KBM-7 (cell line): ENCODE measurements at regions not wholly inside any gene's neighbourhood (a gene's known extent, or its start where the extent isn't known, plus 50 kb on each side); places are given as distances from the start of the nearest gene placed in this dataset.

ENCODE experiments used
- DNase-seq: peaks from one replicate; pipeline ENCODE4 v3.0.0-alpha.2; 2015
- in situ Hi-C: fragments of 300-500 bp; cut with MboI; formaldehyde crosslinking; loops from 2 replicates; pipeline ENCODE4 v1.14.3; 2020; ENCODE audit warnings: low sequenced_read_pairs, low pct_unique_long_range_greater_than_20kb, mixed read lengths

DNA sequence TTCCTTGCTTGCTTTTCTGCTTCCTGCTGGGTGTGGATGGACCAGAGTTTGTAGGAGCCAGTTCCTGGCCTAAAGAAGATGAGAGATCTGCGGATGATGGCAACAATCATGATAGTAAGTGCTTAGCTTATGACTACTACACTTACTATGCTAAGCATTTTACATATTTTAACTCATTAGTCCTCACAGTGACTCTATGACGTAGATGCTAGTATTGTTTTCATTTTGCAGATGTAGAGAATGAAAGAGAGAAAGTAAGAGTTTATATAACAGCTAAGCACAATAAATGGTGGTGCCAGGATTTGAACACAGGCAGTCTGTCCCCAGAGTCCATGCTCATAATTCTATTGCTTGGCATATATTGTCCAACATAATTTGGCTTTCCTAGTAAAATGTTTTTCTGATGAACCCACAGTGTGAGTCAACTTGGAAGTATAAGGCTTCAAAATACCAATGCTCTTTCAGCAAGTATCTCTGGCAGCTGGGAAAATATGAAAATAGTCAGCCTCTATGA, 363.2 kb upstream of the DDHD1 start:
- in situ Hi-C loops, result no loop called here
- DNase-seq, result no peak

DNA sequence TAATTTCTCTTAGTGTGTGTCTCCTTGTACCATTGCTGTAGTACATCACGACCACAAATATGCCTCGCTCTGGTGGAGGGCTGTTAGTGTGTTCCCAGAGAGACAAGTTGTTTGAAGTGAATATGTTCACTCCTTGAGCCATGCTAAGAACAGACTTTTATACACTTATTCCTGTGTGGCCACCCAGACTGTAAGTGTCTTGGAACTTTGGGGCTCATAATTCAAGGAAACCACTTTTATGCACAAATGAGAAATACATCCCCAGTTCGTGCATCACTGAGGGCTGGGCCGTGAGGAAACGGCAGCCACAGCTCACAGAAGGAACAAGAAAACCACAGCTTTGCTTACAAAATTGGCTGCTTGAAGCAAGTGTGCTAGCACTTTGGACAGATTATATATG, 362.2 kb upstream of the DDHD1 start:
- in situ Hi-C loops, result no loop called here
- no peak for DNase-seq

DNA sequence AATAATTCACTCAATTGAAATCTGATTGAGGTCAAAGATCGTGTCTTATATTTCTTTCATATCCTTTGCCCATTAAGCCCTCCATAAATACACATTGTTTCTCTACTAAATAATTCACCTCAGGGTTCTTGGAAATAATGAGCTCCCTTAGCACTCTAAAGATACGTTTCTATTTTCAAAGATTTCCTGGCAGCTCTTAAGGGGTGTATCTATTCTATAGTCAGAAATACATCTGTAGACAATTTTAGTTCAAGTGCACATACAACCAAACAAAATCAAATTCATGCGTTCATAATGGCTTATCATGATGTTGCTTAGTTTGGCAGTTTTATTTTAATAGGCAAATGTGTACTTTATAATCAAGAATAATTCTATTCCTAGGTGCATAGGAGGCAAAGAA, 361.1 kb upstream of the DDHD1 start:
- in situ Hi-C loops, result no loop called here
- DNase-seq, result no peak

DNA sequence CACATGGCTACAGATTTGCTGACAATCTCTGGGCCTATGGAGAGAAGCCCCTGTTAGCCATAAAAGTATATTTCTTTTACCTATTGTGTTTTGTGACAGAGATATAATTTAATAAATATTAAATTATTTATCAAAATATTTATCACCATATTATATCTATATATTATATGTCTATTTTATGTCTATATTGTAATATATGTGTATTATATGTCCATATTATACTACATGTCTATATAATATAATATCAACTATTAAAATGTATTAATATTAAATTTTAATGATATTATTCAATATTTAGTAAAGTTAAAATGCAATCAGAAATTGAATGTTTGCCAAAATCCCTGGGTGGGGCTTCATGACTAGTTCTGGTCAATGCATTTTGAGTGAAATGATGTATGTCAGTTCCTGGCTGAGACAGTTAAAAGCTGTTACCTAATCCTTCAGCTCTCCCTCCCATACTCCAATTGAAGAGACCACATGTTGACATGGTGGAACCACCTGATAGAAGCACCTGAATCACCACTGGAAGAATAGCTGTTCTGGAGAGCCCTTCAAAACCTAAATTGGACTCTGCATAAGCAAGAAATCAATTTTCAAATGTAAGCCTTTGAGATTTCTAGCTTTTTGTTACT, 357.3 kb upstream of the DDHD1 start:
- no peak for DNase-seq
- in situ Hi-C loops, result no loop called here

DNA sequence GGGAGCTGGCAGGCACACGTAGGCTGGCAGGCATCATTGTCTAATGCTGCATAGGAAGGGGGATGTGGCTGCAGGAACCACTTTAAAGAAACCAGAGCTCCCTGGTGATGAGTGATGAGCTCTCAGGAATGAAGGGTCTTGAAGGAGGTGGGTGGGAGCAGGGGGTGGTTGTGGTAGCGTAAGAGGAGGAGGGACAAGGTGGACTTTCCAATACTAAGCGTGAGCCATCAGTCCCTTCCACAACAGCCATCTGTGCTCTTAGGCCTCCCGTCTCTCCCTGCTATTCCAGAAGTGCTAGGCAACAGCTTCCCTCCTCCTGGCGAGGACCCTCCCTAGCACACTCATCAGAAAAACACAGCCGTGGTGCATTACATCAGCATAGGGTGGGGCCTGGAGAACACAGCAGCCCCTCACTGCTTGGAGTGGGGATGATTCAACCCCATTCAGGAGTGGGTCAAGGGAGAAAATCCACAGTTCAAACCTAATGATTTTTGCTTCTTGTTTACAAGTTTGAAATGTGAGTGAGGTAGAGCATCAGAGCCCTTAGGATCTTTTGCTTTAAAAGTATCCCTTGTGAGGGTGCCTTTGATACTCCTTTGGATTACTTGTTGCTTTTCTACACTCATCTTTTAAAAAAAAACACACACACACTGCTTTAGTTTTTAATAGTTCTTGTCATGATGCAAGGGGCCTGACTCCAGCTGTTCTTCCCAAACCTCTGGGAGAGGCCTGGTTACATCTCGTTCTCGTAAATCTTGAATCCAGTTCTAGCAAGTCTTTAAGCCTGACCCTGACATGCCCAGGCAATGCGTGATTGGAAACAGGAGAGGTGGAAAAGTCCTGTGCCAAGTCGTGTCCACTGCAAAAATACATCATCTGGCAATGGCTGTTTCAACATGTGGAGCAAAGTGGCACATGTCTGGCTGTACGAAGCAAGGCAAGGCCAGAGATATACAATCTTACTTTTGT, 356.4 kb upstream of the DDHD1 start:
- DNase-seq, result no peak
- in situ Hi-C loops, result no loop called here

DNA sequence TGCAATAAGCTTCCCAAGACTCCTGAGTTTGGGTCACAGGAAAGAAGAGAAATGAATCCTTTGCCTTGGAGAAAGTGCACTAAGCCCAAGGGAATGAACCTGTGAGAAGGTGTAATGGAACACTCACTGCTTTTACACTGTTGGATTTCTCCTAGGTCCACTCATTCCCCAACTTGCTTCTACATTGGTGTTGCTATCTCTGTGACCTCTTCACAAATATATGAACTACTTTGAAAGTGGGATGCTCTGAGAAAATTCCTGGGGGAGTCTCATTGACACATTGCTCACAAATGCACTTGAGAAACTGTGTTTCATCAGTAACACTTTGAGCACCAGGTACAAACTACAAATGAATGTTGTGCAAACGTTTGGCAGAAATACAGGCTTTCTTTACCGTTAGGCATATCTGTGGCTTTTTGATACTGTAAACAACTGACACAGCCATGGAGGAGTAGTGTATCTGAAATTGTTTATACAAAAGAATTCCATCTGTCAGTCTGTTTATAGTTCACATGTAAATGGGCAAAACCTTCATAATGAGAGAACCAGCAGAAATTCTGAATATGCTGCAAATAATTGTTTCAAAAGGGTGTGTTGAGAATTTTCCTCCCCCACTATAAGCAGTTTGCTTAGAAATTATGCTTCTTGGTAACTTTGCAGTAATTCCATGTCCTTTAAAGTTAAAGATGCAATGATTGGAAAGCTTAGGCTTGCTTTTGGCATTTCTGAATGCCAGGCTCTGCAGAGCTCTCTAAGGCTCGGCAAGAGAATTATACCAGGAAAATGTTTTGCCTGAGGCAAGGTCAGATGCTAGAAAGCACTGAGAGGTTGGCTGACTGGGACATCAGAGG, 348.5 kb upstream of the DDHD1 start:
- in situ Hi-C loops, result no loop called here

DNA sequence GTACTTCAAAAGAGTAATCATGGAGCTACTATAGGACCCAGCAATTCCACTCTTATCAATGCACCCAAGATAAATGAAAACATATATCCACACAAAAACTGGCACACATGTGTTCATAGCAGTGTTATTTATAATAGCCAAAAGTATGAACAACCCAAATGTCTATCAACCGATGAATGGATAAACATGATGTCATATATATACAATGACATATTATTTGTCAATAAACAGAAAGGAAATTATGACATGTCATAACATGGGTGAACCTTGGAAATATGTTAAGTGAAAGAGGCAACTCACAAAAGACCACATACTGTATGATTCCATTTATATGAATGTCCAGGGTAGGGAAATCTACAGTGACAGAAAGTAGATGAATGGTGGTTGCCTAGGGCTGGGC, 347.1 kb upstream of the DDHD1 start:
- DNase-seq, result no peak
- in situ Hi-C loops, result no loop called here

More for the DNA sequence above, 348.5 kb upstream of the DDHD1 start:
- no peak for DNase-seq

DNA sequence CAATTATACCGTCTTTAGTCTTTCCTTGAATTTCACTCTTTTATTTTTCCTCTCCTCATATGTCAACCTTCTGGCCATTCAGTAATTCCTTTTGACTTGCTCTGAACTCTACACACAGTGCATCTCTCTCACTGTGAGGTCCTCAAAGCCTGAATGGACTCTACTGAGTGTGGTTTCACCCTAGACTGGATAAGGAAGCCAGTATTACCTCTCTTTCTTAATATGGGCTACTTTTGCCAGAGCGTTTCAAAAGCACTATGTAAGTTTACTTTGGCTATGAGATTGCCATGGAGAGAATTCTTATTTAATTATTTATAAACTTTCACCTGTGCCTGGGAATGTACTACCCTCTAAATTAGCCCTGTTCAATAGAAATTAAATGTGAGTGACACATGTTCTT, 343.5 kb upstream of the DDHD1 start:
- in situ Hi-C loops, result no loop called here
- no peak for DNase-seq

DNA sequence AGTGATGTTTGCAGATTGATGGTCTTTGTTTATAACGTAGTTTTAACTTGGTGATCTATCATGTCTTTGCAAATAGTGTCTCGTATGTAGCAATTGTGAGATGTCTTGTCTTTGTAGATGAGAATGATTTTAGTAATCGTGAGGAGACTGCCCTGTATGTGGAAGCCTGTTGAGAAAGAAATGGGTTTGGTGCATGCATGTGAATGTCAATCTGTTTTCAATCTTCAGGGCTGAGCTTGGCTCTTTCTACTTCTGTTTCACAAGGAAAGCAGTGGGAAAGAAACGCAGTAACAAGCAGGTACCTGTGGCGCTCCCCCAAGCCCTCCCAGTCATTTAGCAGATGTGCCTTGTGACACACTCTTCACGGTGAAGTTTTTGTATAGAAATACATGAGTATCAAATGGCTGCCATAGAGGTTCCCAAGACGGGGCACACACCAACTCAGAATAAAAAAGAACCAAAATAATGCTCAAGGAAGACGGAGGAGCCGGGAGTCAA, 342.8 kb upstream of the DDHD1 start:
- DNase-seq, result no peak
- in situ Hi-C loops, result no loop called here

DNA sequence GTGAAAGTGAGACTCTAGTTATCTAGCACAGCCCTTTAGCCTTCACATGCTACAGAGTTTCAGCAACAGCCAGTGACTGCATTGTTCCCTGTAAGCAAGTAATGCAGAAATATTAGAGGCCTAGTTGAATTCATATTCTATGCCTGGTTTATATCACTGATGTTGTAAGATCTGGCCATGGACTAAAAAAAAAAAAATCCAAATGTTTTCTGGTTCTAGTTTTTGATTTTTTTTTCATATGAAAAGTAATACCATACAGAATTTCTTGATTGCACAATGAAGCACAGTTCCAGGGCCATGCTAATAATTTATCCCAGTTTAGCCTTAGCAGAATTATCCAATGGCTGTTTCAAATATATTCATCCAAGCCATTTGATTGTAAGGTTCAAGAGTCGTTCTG, 341.5 kb upstream of the DDHD1 start:
- in situ Hi-C loops, result no loop called here
- no peak for DNase-seq

DNA sequence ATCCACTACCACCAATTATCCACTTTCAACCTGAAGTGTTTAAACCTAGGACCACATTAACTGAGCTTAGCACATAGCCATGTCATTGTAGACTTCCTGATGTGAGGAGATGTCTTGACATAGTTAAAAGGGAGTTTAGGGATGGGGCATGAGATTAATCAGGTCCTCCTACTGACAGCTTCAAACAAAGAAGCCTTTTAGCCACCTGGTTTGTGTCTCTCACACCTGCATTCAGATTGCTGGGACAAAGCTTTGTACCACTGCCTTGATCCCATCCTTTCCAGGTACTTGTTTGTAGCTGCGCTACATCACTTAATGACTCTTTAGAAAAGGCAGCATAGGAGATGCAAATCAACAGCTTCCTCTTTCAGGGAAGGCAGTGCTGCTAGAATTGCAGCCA, 340.7 kb upstream of the DDHD1 start:
- in situ Hi-C loops, result no loop called here
- DNase-seq, result no peak

DNA sequence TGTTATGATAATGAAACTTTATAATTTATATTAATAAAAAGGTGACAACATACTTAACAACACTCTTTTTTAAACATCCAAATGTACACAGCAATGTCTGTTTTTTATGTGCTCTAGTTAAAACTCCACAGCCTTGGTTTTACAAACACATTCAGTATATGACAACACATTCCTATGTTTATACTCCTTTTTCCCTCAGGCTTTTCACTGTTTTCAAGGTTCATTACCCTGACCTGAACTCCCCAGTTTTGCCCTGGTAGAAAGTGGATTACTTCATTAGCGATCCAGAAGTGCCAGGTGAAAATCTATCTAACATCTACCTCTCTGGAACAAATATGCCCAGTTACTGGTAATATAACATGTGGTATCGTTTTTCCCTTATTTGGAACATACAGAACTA, 340.2 kb upstream of the DDHD1 start:
- in situ Hi-C loops, result no loop called here
- DNase-seq, result no peak

DNA sequence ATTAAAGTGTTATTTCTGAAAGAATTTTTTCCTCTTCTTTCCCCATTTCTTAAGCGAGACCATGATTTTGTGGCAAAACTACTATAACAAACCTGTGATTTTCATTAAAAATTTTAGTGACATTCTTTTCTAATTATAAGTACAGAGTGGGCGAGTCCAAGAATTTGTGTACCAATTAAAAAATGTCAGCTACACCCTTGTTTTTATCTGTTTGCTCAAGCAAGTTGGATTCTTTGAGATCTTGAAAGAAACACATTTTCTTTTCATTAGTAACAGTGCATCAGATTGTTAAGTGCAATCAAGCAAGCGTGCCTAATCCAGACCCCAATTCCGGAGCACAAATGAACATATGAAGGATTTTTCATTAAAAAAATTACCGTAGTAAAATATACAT, 338.8 kb upstream of the DDHD1 start:
- in situ Hi-C loops, result no loop called here
- no peak for DNase-seq

DNA sequence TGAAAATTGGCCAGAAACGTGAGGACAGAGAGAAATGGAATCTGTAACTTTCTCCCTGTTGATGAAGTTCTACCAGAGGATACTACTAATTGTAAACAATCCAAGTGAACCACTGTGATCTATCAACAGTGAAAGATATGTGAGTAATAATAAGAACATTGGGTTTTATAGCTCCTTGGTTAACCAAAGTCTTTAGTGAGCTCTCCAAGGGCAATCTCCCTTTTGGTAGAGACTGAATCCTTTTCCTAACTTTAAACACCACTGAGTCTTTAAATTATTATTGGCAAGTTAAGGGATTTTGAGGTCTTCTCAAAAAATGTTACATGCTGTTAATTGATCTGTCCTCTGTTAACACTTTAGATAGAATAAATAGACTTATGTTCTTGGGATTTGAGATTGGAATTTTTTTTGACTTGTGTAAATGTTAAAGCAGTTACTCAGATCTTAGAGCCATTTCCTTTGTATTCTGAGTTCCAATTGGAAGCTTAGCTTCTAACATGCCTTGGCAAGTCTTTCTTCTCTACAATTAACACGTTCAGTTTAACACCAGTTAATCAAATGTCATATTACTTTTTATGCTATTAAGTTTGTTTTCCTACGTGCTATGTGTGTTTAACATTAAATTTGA, 338.2 kb upstream of the DDHD1 start:
- in situ Hi-C loops, result no loop called here
- DNase-seq, result no peak

DNA sequence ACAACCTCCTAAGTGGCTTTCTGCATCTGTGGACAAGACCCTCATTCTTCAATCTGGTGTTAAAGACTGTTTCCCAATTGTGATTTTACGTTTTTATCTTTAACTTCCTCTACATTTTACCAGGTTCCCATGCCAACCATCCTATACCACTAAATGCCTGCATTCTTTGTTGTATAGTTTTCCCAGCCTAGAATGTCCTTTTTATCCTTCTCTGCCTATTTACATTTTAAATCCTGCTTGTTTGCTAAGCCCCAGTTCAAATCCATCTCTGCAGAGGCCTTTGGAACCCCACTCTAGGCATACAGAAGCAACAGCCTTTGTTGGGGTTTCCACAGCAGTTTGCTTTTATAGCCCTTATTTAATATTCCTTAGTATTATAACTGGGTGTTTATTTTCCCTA, 325.1 kb upstream of the DDHD1 start:
- in situ Hi-C loops, result no loop called here
- no peak for DNase-seq

DNA sequence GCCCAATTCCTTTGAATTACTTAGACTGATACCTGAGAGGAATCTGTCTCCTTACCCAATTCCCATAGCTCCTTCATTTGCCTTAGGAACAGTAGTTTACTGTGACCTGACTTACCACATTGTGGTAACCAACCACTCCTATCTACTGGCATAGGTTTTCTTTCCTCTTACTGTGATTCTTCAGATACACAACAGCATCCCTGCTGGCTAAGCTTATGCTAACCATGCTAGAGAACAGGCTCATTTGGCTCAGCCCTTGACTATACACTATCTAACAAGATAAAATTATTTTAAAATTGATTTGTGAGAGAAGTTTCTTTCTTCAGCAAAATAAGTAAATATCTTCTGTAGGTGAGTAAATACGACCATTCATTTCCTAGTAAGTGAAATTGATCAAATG, 320.4 kb upstream of the DDHD1 start:
- no peak for DNase-seq
- in situ Hi-C loops, result no loop called here

DNA sequence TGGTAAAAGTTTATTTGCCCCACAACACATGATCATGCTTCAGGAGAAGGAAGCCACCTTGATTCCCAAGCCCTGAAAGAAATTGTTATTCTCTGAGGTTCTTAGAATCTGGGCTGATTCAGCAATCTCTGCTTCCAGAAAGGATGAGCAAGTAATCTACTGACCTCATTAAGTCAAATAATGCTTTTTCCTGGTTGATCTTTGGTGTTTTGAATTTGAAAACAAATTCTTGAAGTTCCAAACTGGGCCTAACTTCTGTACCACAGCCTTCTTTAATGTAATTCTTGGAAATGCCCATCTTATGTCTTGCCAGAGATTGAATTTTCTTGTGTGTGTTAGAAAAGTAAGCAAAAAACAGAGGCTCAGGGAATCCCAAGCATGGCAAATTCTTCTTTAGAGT, 319.2 kb upstream of the DDHD1 start:
- in situ Hi-C loops, result no loop called here
- DNase-seq, result no peak

DNA sequence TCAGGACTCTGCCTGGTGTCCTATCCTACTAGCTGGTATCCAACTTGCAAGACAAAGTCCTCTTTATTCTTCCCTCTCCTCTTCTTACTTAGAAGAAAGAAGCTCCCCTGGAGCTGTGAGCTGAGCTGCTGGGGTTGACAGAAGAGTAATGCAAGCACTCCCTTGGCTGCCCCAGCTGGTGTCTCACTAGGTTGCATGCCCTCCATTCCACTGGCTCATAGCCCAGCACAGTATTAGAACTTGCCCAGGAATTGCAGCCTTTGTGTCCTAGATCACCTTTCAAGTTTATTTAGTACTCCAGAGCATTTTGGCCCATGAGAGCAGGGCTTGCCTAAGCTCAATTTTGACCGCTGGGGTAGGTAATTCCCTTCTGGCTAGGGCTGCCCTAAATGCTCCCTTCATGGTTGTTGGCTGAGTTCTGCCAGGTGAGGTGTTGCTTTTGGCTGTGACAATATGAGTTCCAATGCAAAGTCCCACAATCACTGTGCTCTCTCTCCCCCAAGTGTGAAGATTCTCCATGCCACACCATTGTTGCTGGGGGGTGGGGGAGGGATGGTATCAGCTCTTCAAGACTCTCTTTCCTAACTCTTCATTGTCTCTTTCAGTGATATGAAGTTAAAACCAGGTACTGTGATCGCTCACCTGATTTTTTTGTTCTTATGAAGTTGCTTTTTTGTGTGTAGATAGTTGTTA, 317.4 kb upstream of the DDHD1 start:
- in situ Hi-C loops, result no loop called here
- DNase-seq, result no peak

DNA sequence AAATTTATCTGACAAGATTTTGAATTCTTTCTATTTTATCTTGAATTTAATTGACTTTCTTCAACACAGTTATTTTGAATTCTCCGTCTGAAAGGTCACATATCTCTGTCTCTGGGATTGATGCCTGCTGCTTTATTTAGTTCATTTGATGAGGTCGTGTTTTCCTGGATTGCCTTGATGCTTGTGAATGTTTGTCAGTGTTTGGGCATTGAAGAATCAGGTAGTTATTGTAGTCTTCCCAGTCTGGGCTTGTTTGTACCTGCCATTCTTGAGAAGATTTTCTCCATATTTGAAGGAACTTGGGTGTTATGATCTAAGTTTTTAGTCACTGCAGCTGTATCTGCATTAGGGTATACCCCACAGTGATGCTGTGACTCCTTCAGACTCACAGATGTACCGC, 315.8 kb upstream of the DDHD1 start:
- DNase-seq, result no peak
- in situ Hi-C loops, result no loop called here
